ENCODE measurements at regions not wholly inside any gene's neighbourhood (a gene's known extent, or its start where the extent isn't known, plus 50 kb on each side); places are given as distances from the start of the nearest gene placed in this dataset.

GRCh38 chr2:175815537-175815936, 186.5 kb downstream of the LNPK start:
- TF ChIP-seq, protein P1, sequence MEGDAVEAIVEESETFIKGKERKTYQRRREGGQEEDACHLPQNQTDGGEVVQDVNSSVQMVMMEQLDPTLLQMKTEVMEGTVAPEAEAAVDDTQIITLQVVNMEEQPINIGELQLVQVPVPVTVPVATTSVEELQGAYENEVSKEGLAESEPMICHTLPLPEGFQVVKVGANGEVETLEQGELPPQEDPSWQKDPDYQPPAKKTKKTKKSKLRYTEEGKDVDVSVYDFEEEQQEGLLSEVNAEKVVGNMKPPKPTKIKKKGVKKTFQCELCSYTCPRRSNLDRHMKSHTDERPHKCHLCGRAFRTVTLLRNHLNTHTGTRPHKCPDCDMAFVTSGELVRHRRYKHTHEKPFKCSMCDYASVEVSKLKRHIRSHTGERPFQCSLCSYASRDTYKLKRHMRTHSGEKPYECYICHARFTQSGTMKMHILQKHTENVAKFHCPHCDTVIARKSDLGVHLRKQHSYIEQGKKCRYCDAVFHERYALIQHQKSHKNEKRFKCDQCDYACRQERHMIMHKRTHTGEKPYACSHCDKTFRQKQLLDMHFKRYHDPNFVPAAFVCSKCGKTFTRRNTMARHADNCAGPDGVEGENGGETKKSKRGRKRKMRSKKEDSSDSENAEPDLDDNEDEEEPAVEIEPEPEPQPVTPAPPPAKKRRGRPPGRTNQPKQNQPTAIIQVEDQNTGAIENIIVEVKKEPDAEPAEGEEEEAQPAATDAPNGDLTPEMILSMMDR (IDR thresholded peaks at IDR 0.05), result no peak
- TF ChIP-seq EP300 (IDR thresholded peaks at IDR 0.05), result no peak
- no peak for TF ChIP-seq CEBPB (IDR thresholded peaks at IDR 0.05)
- no peak for TF ChIP-seq RFX5 (IDR thresholded peaks at IDR 0.05)
- no peak for TF ChIP-seq FOSL2 (IDR thresholded peaks at IDR 0.05)
- TF ChIP-seq FOSL2 (CRISPR knock-in tag; IDR thresholded peaks at IDR 0.05), result no peak
- no peak for TF ChIP-seq MAZ (IDR thresholded peaks at IDR 0.05; ENCODE audit: borderline replicate concordance, low read depth, low read length)
- no peak for TF ChIP-seq ELK1 (IDR thresholded peaks at IDR 0.05; ENCODE audit: low read depth, low read length)
- TF ChIP-seq, protein P2, sequence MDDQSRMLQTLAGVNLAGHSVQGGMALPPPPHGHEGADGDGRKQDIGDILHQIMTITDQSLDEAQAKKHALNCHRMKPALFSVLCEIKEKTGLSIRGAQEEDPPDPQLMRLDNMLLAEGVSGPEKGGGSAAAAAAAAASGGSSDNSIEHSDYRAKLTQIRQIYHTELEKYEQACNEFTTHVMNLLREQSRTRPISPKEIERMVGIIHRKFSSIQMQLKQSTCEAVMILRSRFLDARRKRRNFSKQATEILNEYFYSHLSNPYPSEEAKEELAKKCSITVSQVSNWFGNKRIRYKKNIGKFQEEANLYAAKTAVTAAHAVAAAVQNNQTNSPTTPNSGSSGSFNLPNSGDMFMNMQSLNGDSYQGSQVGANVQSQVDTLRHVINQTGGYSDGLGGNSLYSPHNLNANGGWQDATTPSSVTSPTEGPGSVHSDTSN (IDR thresholded peaks at IDR 0.05), result no peak
